Activated CD4-positive, alpha-beta memory T cell treated with anti-CD3 and anti-CD28 coated beads for 36 hours (primary cell): ENCODE measurements at regions not wholly inside any gene's neighbourhood (a gene's known extent, or its start where the extent isn't known, plus 50 kb on each side); places are given as distances from the start of the nearest gene placed in this dataset.

ENCODE experiments used
- CTCF ChIA-PET: fragments of 350-600 bp; sonication (Branson Sonifier 250); formaldehyde crosslinking; loops from one replicate; lab custom pipeline; 2021; ENCODE audit warnings: antibody characterized with exemption, inconsistent platforms; lab: Charles Lee
- POLR2A ChIA-PET: fragments of 350-600 bp; sonication (Branson Sonifier 250); formaldehyde crosslinking; loops from one replicate; lab custom pipeline; 2021; ENCODE audit warnings: antibody characterized with exemption; lab: Charles Lee
- DNase-seq: peaks from one replicate; pipeline ENCODE4 v3.0.0-alpha.2; 2020
- H3K27ac Mint-ChIP-seq: one replicate; pipeline ENCODE4 v1.8.0; 2021; ENCODE audit warnings: mixed read lengths
- H3K27me3 Mint-ChIP-seq: one replicate; pipeline ENCODE4 v1.8.0; 2021; ENCODE audit warnings: mixed read lengths
- H3K36me3 Mint-ChIP-seq: one replicate; pipeline ENCODE4 v1.8.0; 2021; ENCODE audit warnings: mixed read lengths
- H3K4me1 Mint-ChIP-seq: one replicate; pipeline ENCODE4 v1.8.0; 2021; ENCODE audit warnings: low read depth, mixed read lengths
- H3K4me3 Mint-ChIP-seq: one replicate; pipeline ENCODE4 v1.8.0; 2021; ENCODE audit warnings: mild to moderate bottlenecking, mixed read lengths
- H3K9me3 Mint-ChIP-seq: one replicate; pipeline ENCODE4 v1.8.0; 2021; ENCODE audit warnings: mixed read lengths
- intact Hi-C: fragments of 100-400 bp; cut with micrococcal nuclease; formaldehyde crosslinking; loops from one replicate; pipeline ENCODE4 v1.15.1; 2023

GRCh38 chr2:7704296-7704865 lies 787.2 kb downstream of the RNF144A start:
- intact Hi-C loops = no loop called here
- no peaks in the 10 kb centered on the region for H3K36me3 Mint-ChIP-seq
- no peaks in the 10 kb centered on the region for H3K9me3 Mint-ChIP-seq
- DNase-seq = no peak
- H3K4me1 Mint-ChIP-seq = peaks cover 3% of the 10 kb centered on the region
- POLR2A ChIA-PET = no interaction called here
- no peak overlapping the region for H3K4me3 Mint-ChIP-seq
- CTCF ChIA-PET = no interaction called here
- H3K27ac Mint-ChIP-seq = no peak overlapping the region
- no peaks in the 10 kb centered on the region for H3K27me3 Mint-ChIP-seq

GRCh38 chr2:7706791-7707190 lies 789.6 kb downstream of the RNF144A start:
- no peaks in the 10 kb centered on the region for H3K36me3 Mint-ChIP-seq
- no peaks in the 10 kb centered on the region for H3K27me3 Mint-ChIP-seq
- H3K4me3 Mint-ChIP-seq = no peak overlapping the region
- no peak for DNase-seq
- intact Hi-C loops = no loop called here
- ChIA-PET POLR2A (no interaction called here), CTCF (no interaction called here)
- H3K9me3 Mint-ChIP-seq = no peaks in the 10 kb centered on the region
- H3K4me1 Mint-ChIP-seq = peaks cover 6% of the 10 kb centered on the region
- H3K27ac Mint-ChIP-seq = no peak overlapping the region

- DNase-seq = no peak
- Mint-ChIP-seq H3K27ac (no peak overlapping the region), H3K9me3 (no peaks in the 10 kb centered on the region), H3K4me1 (peaks cover 6% of the 10 kb centered on the region), H3K36me3 (no peaks in the 10 kb centered on the region), H3K4me3 (no peak overlapping the region), H3K27me3 (no peaks in the 10 kb centered on the region)
- ChIA-PET POLR2A (interaction anchor here (0.6 kb wide), 1 partner anchor 8 kb away, joined by 3 read pairs; no protein-coding TSS in a partner anchor), CTCF (no interaction called here)
- intact Hi-C loops = no loop called here
These were observed 790.5 kb downstream of the RNF144A start for GRCh38 chr2:7707723-7708122.

- Mint-ChIP-seq H3K4me3 (no peak overlapping the region), H3K9me3 (no peaks in the 10 kb centered on the region), H3K27ac (no peak overlapping the region), H3K4me1 (peaks cover 2% of the 10 kb centered on the region), H3K36me3 (no peaks in the 10 kb centered on the region), H3K27me3 (no peaks in the 10 kb centered on the region)
- ChIA-PET CTCF (interaction anchor here (1.5 kb wide), 1 partner anchor 283 kb away, joined by 4 read pairs; no protein-coding TSS in a partner anchor), POLR2A (interaction anchor here (0.5 kb wide), 1 partner anchor 37 kb away, joined by 4 read pairs; no protein-coding TSS in a partner anchor)
- intact Hi-C loops = no loop called here
- DNase-seq = no peak
These were observed 792.7 kb downstream of the RNF144A start for GRCh38 chr2:7709907-7710306.

GRCh38 chr2:7711167-7711566 lies 794.0 kb downstream of the RNF144A start:
- no peak overlapping the region for H3K4me3 Mint-ChIP-seq
- DNase-seq = no peak
- ChIA-PET CTCF (no interaction called here), POLR2A (no interaction called here)
- no peaks in the 10 kb centered on the region for H3K27me3 Mint-ChIP-seq
- H3K27ac Mint-ChIP-seq = no peak overlapping the region
- H3K4me1 Mint-ChIP-seq = peaks cover 2% of the 10 kb centered on the region
- intact Hi-C loops = no loop called here
- H3K36me3 Mint-ChIP-seq = no peaks in the 10 kb centered on the region
- H3K9me3 Mint-ChIP-seq = no peaks in the 10 kb centered on the region

DNA sequence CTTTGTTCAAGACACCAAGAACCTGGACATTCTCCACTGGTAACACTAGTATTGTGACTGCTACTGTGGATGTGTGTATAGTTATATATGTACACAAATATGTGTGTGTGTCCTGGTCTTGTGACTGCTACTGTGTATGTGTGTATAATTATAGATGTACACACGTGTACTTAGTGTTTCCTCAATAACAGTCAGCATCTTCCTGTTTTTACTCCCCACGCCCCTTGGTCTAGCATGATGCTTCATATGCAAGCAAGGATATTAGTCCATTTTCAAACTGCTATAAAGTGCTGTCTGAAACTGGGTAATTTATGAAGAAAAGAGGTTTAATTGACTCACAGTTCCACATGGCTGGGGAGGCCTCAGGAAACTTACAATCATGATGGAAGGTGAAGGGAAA lies 802.7 kb downstream of the RNF144A start:
- ChIA-PET POLR2A (no interaction called here), CTCF (no interaction called here)
- DNase-seq = no peak
- Mint-ChIP-seq H3K9me3 (no peaks in the 10 kb centered on the region), H3K27ac (peak overlapping the region; percentile 46), H3K4me3 (no peak overlapping the region), H3K27me3 (no peaks in the 10 kb centered on the region), H3K4me1 (peaks cover 12% of the 10 kb centered on the region), H3K36me3 (peaks cover 2% of the 10 kb centered on the region)
- intact Hi-C loops = no loop called here

DNA sequence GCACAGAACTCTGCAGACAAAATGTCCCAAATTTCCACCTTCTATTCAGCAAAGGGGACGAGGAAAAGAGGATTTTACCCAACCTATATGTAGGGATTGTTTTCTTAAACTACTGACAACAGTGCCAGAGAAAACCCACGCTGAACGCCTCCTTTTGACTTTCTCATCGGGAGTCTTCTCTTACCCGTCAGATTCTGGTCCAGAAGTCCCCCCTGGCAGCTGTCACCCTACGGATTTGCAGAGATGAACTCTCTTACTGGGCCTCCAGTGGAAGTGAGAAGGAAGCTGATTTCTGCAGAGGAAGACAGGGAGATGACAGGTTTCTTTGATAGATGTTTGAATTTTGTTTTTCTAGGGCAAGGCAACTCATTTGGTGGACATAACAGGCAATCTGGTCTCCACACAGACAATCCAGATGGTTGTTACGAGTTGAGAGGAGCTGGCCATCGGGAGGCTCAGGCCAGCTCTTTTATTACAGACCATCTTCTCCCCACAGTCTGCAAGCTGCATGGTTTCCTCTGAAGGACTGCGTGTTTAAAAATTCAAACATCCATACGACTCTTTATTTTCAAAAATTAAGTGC lies 804.3 kb downstream of the RNF144A start:
- peak overlapping the region; percentile 47 for H3K27ac Mint-ChIP-seq
- H3K4me3 Mint-ChIP-seq = no peak overlapping the region
- H3K36me3 Mint-ChIP-seq = peaks cover 6% of the 10 kb centered on the region
- ChIA-PET CTCF (interaction anchor here (1.0 kb wide), 1 partner anchor 205 kb away, joined by 3 read pairs; no protein-coding TSS in a partner anchor), POLR2A (no interaction called here)
- no peak for DNase-seq
- H3K9me3 Mint-ChIP-seq = no peaks in the 10 kb centered on the region
- peaks cover 24% of the 10 kb centered on the region for H3K4me1 Mint-ChIP-seq
- intact Hi-C loops = no loop called here
- no peaks in the 10 kb centered on the region for H3K27me3 Mint-ChIP-seq

GRCh38 chr2:7722212-7722910 lies 805.1 kb downstream of the RNF144A start:
- intact Hi-C loops = no loop called here
- ChIA-PET POLR2A (no interaction called here), CTCF (interaction anchor here (1.0 kb wide), 1 partner anchor 206 kb away, joined by 3 read pairs; no protein-coding TSS in a partner anchor)
- no peaks in the 10 kb centered on the region for H3K9me3 Mint-ChIP-seq
- peaks cover 28% of the 10 kb centered on the region for H3K4me1 Mint-ChIP-seq
- peak overlapping the region; percentile 47 for H3K27ac Mint-ChIP-seq
- peaks cover 11% of the 10 kb centered on the region for H3K36me3 Mint-ChIP-seq
- no peak for DNase-seq
- no peak overlapping the region for H3K4me3 Mint-ChIP-seq
- H3K27me3 Mint-ChIP-seq = no peaks in the 10 kb centered on the region

- DNase-seq = no peak
- Mint-ChIP-seq H3K4me1 (peaks cover 36% of the 10 kb centered on the region), H3K27me3 (no peaks in the 10 kb centered on the region), H3K9me3 (no peaks in the 10 kb centered on the region), H3K36me3 (peaks cover 26% of the 10 kb centered on the region), H3K4me3 (no peak overlapping the region), H3K27ac (peak overlapping the region; percentile 80)
- CTCF ChIA-PET = interaction anchor here (0.7 to 1.8 kb wide), 2 partner anchors 297 to 957 kb away, joined by 3 to 5 read pairs; partner anchors contain the start of gene ID2
- intact Hi-C loops = loop anchor here (2.0 kb wide), 2 partner anchors 30 to 288 kb away; no protein-coding TSS in a partner anchor
- POLR2A ChIA-PET = interaction anchor here (1.3 to 2.3 kb wide), 3 partner anchors 49 to 274 kb away, joined by 3 to 8 read pairs (median 3); no protein-coding TSS in a partner anchor
These were observed 807.1 kb downstream of the RNF144A start for GRCh38 chr2:7724336-7724735.

GRCh38 chr2:7725171-7725849 lies 808.1 kb downstream of the RNF144A start:
- H3K27ac Mint-ChIP-seq = peak overlapping the region; percentile 80
- ChIA-PET POLR2A (interaction anchor here (1.2 to 3.0 kb wide), 6 partner anchors 9 to 957 kb away, joined by 3 to 18 read pairs (median 3); partner anchors contain the start of gene ID2), CTCF (interaction anchor here (0.7 to 1.9 kb wide), 5 partner anchors 100 to 956 kb away, joined by 3 to 7 read pairs (median 4); partner anchors contain the start of gene ID2)
- intact Hi-C loops = loop anchor here (1.0 to 5.0 kb wide), 6 partner anchors 31 to 817 kb away; no protein-coding TSS in a partner anchor
- no peaks in the 10 kb centered on the region for H3K27me3 Mint-ChIP-seq
- no peaks in the 10 kb centered on the region for H3K9me3 Mint-ChIP-seq
- peaks cover 30% of the 10 kb centered on the region for H3K36me3 Mint-ChIP-seq
- H3K4me3 Mint-ChIP-seq = peak overlapping the region; percentile 68
- DNase-seq = peak; percentile 46
- H3K4me1 Mint-ChIP-seq = peaks cover 36% of the 10 kb centered on the region

GRCh38 chr2:7725850-7726242 lies 808.6 kb downstream of the RNF144A start:
- Mint-ChIP-seq H3K27ac (peak overlapping the region; percentile 80), H3K27me3 (no peaks in the 10 kb centered on the region), H3K9me3 (no peaks in the 10 kb centered on the region), H3K4me3 (peak overlapping the region; percentile 68), H3K4me1 (peaks cover 39% of the 10 kb centered on the region), H3K36me3 (peaks cover 34% of the 10 kb centered on the region)
- intact Hi-C loops = loop anchor here (1.0 to 5.0 kb wide), 6 partner anchors 31 to 816 kb away; no protein-coding TSS in a partner anchor
- CTCF ChIA-PET = interaction anchor here (1.4 to 1.9 kb wide), 3 partner anchors 100 to 683 kb away, joined by 4 to 7 read pairs (median 4); no protein-coding TSS in a partner anchor
- DNase-seq = no peak
- POLR2A ChIA-PET = interaction anchor here (0.7 to 3.0 kb wide), 6 partner anchors 9 to 957 kb away, joined by 3 to 18 read pairs (median 3); partner anchors contain the start of gene ID2
